Peyer's patch (tissue), 4 donors: ENCODE measurements at regions not wholly inside any gene's neighbourhood (a gene's known extent, or its start where the extent isn't known, plus 50 kb on each side); places are given as distances from the start of the nearest gene placed in this dataset.

Experiments
- POLR2A ChIP-seq, 2 donors: fragments of 450-650 bp; IDR thresholded peaks; one replicate each; pipeline ENCODE4 v1.5.1; 2017; ENCODE audit warnings: antibody characterized with exemption in 2 of 2, mild to moderate bottlenecking in 2 of 2, moderate library complexity in 2 of 2
- TF ChIP-seq, protein P1 (sequence below), 6 experiments: fragments of 450-650 bp in 4 of 6; fragments of 200-600 bp in 2 of 6; sonication (generic) in 1 of 6; IDR thresholded peaks; one replicate each; pipeline ENCODE4 v1.5.1; 2017 to 2019; ENCODE audit warnings: antibody characterized with exemption in 6 of 6, mild to moderate bottlenecking in 3 of 6, moderate library complexity in 1 of 6

GRCh38 chr6:68197356-68197755 is 437.7 kb upstream of the ADGRB3 start:
- TF ChIP-seq, protein P1, sequence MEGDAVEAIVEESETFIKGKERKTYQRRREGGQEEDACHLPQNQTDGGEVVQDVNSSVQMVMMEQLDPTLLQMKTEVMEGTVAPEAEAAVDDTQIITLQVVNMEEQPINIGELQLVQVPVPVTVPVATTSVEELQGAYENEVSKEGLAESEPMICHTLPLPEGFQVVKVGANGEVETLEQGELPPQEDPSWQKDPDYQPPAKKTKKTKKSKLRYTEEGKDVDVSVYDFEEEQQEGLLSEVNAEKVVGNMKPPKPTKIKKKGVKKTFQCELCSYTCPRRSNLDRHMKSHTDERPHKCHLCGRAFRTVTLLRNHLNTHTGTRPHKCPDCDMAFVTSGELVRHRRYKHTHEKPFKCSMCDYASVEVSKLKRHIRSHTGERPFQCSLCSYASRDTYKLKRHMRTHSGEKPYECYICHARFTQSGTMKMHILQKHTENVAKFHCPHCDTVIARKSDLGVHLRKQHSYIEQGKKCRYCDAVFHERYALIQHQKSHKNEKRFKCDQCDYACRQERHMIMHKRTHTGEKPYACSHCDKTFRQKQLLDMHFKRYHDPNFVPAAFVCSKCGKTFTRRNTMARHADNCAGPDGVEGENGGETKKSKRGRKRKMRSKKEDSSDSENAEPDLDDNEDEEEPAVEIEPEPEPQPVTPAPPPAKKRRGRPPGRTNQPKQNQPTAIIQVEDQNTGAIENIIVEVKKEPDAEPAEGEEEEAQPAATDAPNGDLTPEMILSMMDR (IDR thresholded peaks at IDR 0.05) = no peak
- no peak for TF ChIP-seq POLR2A (IDR thresholded peaks at IDR 0.05)
